ENCODE measurements at regions not wholly inside any gene's neighbourhood (a gene's known extent, or its start where the extent isn't known, plus 50 kb on each side); places are given as distances from the start of the nearest gene placed in this dataset.

DNA sequence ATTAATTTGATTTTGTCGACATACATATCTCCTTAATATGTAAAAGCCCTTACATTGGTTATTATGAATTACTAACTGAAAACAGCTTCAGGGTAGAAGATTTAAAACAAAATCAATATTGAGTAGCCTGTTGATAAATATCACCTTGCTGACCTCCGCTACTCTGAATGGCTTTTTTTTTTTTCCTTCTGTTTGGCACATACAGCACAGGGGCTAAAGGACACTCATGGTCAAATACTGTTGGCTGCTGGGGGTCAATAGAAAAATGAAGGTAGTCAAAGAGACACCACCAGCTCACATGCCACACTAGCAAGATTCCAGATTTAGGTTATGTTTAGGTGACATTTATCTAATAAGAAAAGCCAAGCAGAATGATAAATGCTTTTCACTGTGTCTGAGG is 1642.4 kb upstream of the SLC39A10 start:
- TF ChIP-seq, protein P1, sequence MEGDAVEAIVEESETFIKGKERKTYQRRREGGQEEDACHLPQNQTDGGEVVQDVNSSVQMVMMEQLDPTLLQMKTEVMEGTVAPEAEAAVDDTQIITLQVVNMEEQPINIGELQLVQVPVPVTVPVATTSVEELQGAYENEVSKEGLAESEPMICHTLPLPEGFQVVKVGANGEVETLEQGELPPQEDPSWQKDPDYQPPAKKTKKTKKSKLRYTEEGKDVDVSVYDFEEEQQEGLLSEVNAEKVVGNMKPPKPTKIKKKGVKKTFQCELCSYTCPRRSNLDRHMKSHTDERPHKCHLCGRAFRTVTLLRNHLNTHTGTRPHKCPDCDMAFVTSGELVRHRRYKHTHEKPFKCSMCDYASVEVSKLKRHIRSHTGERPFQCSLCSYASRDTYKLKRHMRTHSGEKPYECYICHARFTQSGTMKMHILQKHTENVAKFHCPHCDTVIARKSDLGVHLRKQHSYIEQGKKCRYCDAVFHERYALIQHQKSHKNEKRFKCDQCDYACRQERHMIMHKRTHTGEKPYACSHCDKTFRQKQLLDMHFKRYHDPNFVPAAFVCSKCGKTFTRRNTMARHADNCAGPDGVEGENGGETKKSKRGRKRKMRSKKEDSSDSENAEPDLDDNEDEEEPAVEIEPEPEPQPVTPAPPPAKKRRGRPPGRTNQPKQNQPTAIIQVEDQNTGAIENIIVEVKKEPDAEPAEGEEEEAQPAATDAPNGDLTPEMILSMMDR (IDR thresholded peaks at IDR 0.05; ENCODE audit: low read length) = no peak
- TF ChIP-seq EZH2 (optimal IDR thresholded peaks at IDR 0.05; ENCODE audit: low read depth, low read length) (no peak), EZH2phosphoT487 (IDR thresholded peaks at IDR 0.05; ENCODE audit: low read length) (no peak)
